ENCODE measurements at regions not wholly inside any gene's neighbourhood (a gene's known extent, or its start where the extent isn't known, plus 50 kb on each side); places are given as distances from the start of the nearest gene placed in this dataset.

DNA sequence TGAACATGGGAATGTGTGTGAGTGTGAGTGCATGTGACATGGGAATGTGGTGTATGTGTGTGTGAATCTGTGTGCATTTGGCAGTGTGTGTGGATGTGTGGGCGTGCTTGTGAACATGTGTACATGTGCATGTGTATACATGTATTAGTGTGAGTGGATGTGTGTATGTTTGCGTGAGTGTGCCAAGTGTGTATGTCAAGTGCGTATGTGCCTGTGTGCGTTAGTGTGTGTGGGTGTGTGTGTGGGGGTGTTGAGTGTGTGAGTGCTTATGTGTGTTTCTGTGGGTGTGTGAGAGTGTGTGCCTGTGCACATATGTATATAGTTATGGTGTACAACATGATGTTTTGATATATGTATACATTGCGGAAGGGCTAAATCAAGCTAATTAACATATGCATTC is 244.3 kb downstream of the GADD45G start:
- TF ChIP-seq CTCF (optimal IDR thresholded peaks at IDR 0.05 in 1 of 3, IDR thresholded peaks at IDR 0.05 in 1 of 3, conservative IDR thresholded peaks at IDR 0.05 in 1 of 3; ENCODE audit: extremely low read depth in 1 of 3, insufficient read depth in 2 of 3, low read length in 3 of 3), result no peak
- no peak for TF ChIP-seq EZH2 (IDR thresholded peaks at IDR 0.05; ENCODE audit: low read length)
- no peak overlapping the region for H3K4me2 ChIP-seq (ENCODE audit: control insufficient read depth, extremely low read depth, insufficient read depth, low read depth, low read length)
- DNase-seq (ENCODE audit: low read depth, low spot score), result no peak
- H2AFZ ChIP-seq (ENCODE audit: control insufficient read depth, low read length), result no peak overlapping the region
- H3K9ac ChIP-seq (ENCODE audit: control insufficient read depth, extremely low read depth, insufficient read depth, low read length), result no peak overlapping the region
- H3K9me1 ChIP-seq (ENCODE audit: control insufficient read depth, extremely low read depth, insufficient read depth, low read length), result no peaks in the 10 kb centered on the region
- no peaks in the 10 kb centered on the region for H3K4me1 ChIP-seq (ENCODE audit: control insufficient read depth, extremely low read depth, insufficient read depth, low read length)
- H3K36me3 ChIP-seq (ENCODE audit: control insufficient read depth in 2 of 2, extremely low read depth in 1 of 2, insufficient read depth in 2 of 2, low read length in 2 of 2), result no peaks in the 10 kb centered on the region
- H3K9me3 ChIP-seq (ENCODE audit: control insufficient read depth, low read depth, low read length), result no peaks in the 10 kb centered on the region
- dilution Hi-C loops (cut with MboI; ENCODE audit: extremely low pct_ligation_motif_present, low sequenced_read_pairs), result no loop called here
- FAIRE-seq, result no peak
- peaks cover 4% of the 10 kb centered on the region for H3K27me3 ChIP-seq (ENCODE audit: control insufficient read depth, extremely low read depth, insufficient read depth, low read length)
- no peak overlapping the region for H3K4me3 ChIP-seq (ENCODE audit: control insufficient read depth in 2 of 3, extremely low read depth in 1 of 3, insufficient read depth in 2 of 3, low read depth in 1 of 3, low read length in 3 of 3)
- H4K20me1 ChIP-seq (ENCODE audit: control insufficient read depth, extremely low read depth, insufficient read depth, low read length), result no peaks in the 10 kb centered on the region
- H3K27ac ChIP-seq (ENCODE audit: control insufficient read depth, insufficient read depth, low read length), result no peak overlapping the region
- H3K79me2 ChIP-seq (ENCODE audit: control insufficient read depth, insufficient read depth, low read length), result no peaks in the 10 kb centered on the region

DNA sequence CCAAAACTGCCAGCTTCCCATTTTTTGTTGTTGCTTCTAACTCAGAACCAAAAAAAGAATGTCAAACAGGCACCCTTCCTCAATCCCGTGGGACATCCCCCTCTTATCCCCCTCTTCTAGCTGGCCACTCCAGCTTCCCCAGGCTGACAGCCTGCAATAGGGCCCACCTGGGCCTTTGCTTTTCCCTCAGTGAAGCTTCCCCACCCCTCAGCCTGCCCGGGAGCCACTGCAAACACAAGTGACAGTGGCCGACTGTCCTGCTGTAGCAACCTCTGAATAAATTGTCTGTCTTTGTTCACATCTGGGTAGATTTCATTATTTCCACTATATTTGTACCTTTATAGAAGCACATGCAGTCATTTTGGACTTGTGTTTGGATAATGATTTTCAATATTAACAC is 245.3 kb downstream of the GADD45G start:
- H4K20me1 ChIP-seq (ENCODE audit: control insufficient read depth, extremely low read depth, insufficient read depth, low read length), result no peaks in the 10 kb centered on the region
- H3K9me1 ChIP-seq (ENCODE audit: control insufficient read depth, extremely low read depth, insufficient read depth, low read length), result no peaks in the 10 kb centered on the region
- H3K4me2 ChIP-seq (ENCODE audit: control insufficient read depth, extremely low read depth, insufficient read depth, low read depth, low read length), result no peak overlapping the region
- H3K4me3 ChIP-seq (ENCODE audit: control insufficient read depth in 2 of 3, extremely low read depth in 1 of 3, insufficient read depth in 2 of 3, low read depth in 1 of 3, low read length in 3 of 3), result no peak overlapping the region
- no peak overlapping the region for H3K9ac ChIP-seq (ENCODE audit: control insufficient read depth, extremely low read depth, insufficient read depth, low read length)
- no peak overlapping the region for H2AFZ ChIP-seq (ENCODE audit: control insufficient read depth, low read length)
- no peaks in the 10 kb centered on the region for H3K4me1 ChIP-seq (ENCODE audit: control insufficient read depth, extremely low read depth, insufficient read depth, low read length)
- peaks cover 4% of the 10 kb centered on the region for H3K27me3 ChIP-seq (ENCODE audit: control insufficient read depth, extremely low read depth, insufficient read depth, low read length)
- no peaks in the 10 kb centered on the region for H3K9me3 ChIP-seq (ENCODE audit: control insufficient read depth, low read depth, low read length)
- no peak overlapping the region for H3K27ac ChIP-seq (ENCODE audit: control insufficient read depth, insufficient read depth, low read length)
- dilution Hi-C loops (cut with MboI; ENCODE audit: extremely low pct_ligation_motif_present, low sequenced_read_pairs), result no loop called here
- H3K36me3 ChIP-seq (ENCODE audit: control insufficient read depth in 2 of 2, extremely low read depth in 1 of 2, insufficient read depth in 2 of 2, low read length in 2 of 2), result no peaks in the 10 kb centered on the region
- FAIRE-seq (no peak), DNase-seq (ENCODE audit: low read depth, low spot score) (no peak)
- no peaks in the 10 kb centered on the region for H3K79me2 ChIP-seq (ENCODE audit: control insufficient read depth, insufficient read depth, low read length)
- no peak for TF ChIP-seq CTCF (optimal IDR thresholded peaks at IDR 0.05 in 1 of 3, IDR thresholded peaks at IDR 0.05 in 1 of 3, conservative IDR thresholded peaks at IDR 0.05 in 1 of 3; ENCODE audit: extremely low read depth in 1 of 3, insufficient read depth in 2 of 3, low read length in 3 of 3)
- no peak for TF ChIP-seq EZH2 (IDR thresholded peaks at IDR 0.05; ENCODE audit: low read length)

Data from keratinocyte (primary cell).